Neural cell (in vitro differentiated cells): ENCODE measurements at regions not wholly inside any gene's neighbourhood (a gene's known extent, or its start where the extent isn't known, plus 50 kb on each side); places are given as distances from the start of the nearest gene placed in this dataset.

Source experiments
- H2AFZ ChIP-seq: fragments of 200-600, 300-800 bp; sonication (generic), shearing (Covaris generic); 2 replicates; pipeline ENCODE4 v1.6.0; 2014; ENCODE audit warnings: low read depth, mild to moderate bottlenecking, antibody characterized with exemption, low read length, moderate library complexity
- H3F3A ChIP-seq: fragments of 200-600 bp; shearing (Covaris generic); 2 replicates; pipeline ENCODE4 v1.6.1; 2016; ENCODE audit warnings: mild to moderate bottlenecking, moderate library complexity, mixed read lengths, antibody characterized with exemption, low read length; ENCODE audit not compliant: insufficient read depth, poor library complexity, severe bottlenecking
- H3K27ac ChIP-seq: fragments of 200-600, 300-800 bp; sonication (generic), shearing (Covaris generic); 2 replicates; pipeline ENCODE4 v1.5.1; 2014; ENCODE audit warnings: mild to moderate bottlenecking, low read length, moderate library complexity
- H3K27me3 ChIP-seq: fragments of 300-800, 200-600 bp; sonication (generic), shearing (Covaris generic); 2 replicates; pipeline ENCODE4 v1.6.0; 2014; ENCODE audit warnings: mild to moderate bottlenecking, low read depth, low read length, moderate library complexity; ENCODE audit not compliant: insufficient read depth
- H3K36me3 ChIP-seq: fragments of 300-800, 200-600 bp; sonication (generic), shearing (Covaris generic); 2 replicates; pipeline ENCODE4 v1.5.1; 2014; ENCODE audit warnings: mild to moderate bottlenecking, antibody characterized with exemption, low read length, moderate library complexity; ENCODE audit not compliant: insufficient read depth
- H3K4me2 ChIP-seq: fragments of 300-800, 200-600 bp; sonication (generic), shearing (Covaris generic); 2 replicates; pipeline ENCODE4 v1.6.0; 2014; ENCODE audit warnings: mild to moderate bottlenecking, low read length
- H3K4me3 ChIP-seq: fragments of 300-800, 200-600 bp; sonication (generic), shearing (Covaris generic); 2 replicates; pipeline ENCODE4 v1.5.1; 2014; ENCODE audit warnings: mild to moderate bottlenecking, low read length, moderate library complexity
- H3K79me2 ChIP-seq: fragments of 200-600 bp; shearing (Covaris generic); replicated peaks from 2 replicates; pipeline ENCODE4 v1.6.0; 2014; ENCODE audit warnings: mild to moderate bottlenecking, low read length, moderate library complexity; ENCODE audit not compliant: insufficient read depth
- H3K9ac ChIP-seq: fragments of 300-800, 200-600 bp; sonication (generic), shearing (Covaris generic); 2 replicates; pipeline ENCODE4 v1.6.1; 2016; ENCODE audit warnings: mild to moderate bottlenecking, low read length, mixed read lengths
- H3K9me2 ChIP-seq: fragments of 200-600 bp; shearing (Covaris generic); 2 replicates; pipeline ENCODE4 v1.6.1; 2016; ENCODE audit warnings: mild to moderate bottlenecking, low read length, mixed read lengths; ENCODE audit not compliant: insufficient read depth
- H3K9me3 ChIP-seq: fragments of 200-600, 300-800 bp; sonication (generic), shearing (Covaris generic); 2 replicates; pipeline ENCODE4 v1.6.1; 2016; ENCODE audit warnings: mild to moderate bottlenecking, mixed run types, low read length, moderate library complexity, mixed read lengths
- H4K20me1 ChIP-seq: fragments of 200-600 bp; shearing (Covaris generic); 2 replicates; pipeline ENCODE4 v1.6.1; 2016; ENCODE audit warnings: mild to moderate bottlenecking, mixed run types; ENCODE audit not compliant: insufficient read depth
- CTCF ChIP-seq: fragments of 450-650 bp; IDR thresholded peaks from 2 replicates; pipeline ENCODE4 v1.5.1; 2014; ENCODE audit warnings: antibody characterized with exemption, mild to moderate bottlenecking, moderate library complexity; ENCODE audit not compliant: poor library complexity, severe bottlenecking
- EP300 ChIP-seq: fragments of 450-650 bp; conservative IDR thresholded peaks from 2 replicates; pipeline ENCODE4 v1.6.1; 2014; ENCODE audit warnings: antibody characterized with exemption, mild to moderate bottlenecking, moderate library complexity; ENCODE audit not compliant: poor library complexity, severe bottlenecking
- EZH2 ChIP-seq: fragments of 200-600, 300-800 bp; shearing (Covaris generic), sonication (generic); IDR thresholded peaks from 2 replicates; pipeline ENCODE4 v1.6.1; 2014; ENCODE audit warnings: antibody characterized with exemption, low read length, borderline replicate concordance, mild to moderate bottlenecking; ENCODE audit not compliant: insufficient read depth, poor library complexity, severe bottlenecking
- MXI1 ChIP-seq: fragments of 450-650 bp; conservative IDR thresholded peaks from 2 replicates; pipeline ENCODE4 v1.6.1; 2014; ENCODE audit warnings: antibody characterized with exemption, mild to moderate bottlenecking; ENCODE audit not compliant: poor library complexity, severe bottlenecking
- POLR2AphosphoS5 ChIP-seq: IDR thresholded peaks from 2 replicates; pipeline ENCODE4 v1.6.1; 2012
- RAD21 ChIP-seq: fragments of 450-650 bp; conservative IDR thresholded peaks from 2 replicates; pipeline ENCODE4 v1.6.1; 2014; ENCODE audit warnings: antibody characterized with exemption, mild to moderate bottlenecking, moderate library complexity
- REST ChIP-seq: IDR thresholded peaks from 2 replicates; pipeline ENCODE4 v1.6.1; 2012; ENCODE audit warnings: borderline replicate concordance
- SMC3 ChIP-seq: fragments of 450-650 bp; conservative IDR thresholded peaks from 2 replicates; pipeline ENCODE4 v1.6.1; 2014; ENCODE audit warnings: antibody characterized with exemption, mild to moderate bottlenecking, moderate library complexity; ENCODE audit not compliant: poor library complexity
- TAF1 ChIP-seq: IDR thresholded peaks from 2 replicates; pipeline ENCODE4 v1.6.1; 2012; ENCODE audit warnings: low read depth

GRCh38 chr2:5507367-5507766 is 184.8 kb upstream of the SOX11 start:
- no peaks in the 10 kb centered on the region for H3K9me2 ChIP-seq
- H3K79me2 ChIP-seq: no peaks in the 10 kb centered on the region
- H3F3A ChIP-seq: no peaks in the 10 kb centered on the region
- no peak overlapping the region for H3K4me2 ChIP-seq
- no peak overlapping the region for H3K4me3 ChIP-seq
- no peak for TF ChIP-seq EZH2
- TF ChIP-seq MXI1: no peak
- TF ChIP-seq CTCF: no peak
- no peak for TF ChIP-seq RAD21
- no peak for TF ChIP-seq REST
- TF ChIP-seq EP300: no peak
- no peak for TF ChIP-seq SMC3
- TF ChIP-seq TAF1: no peak
- no peak for TF ChIP-seq POLR2AphosphoS5
- no peak overlapping the region for H2AFZ ChIP-seq
- no peak overlapping the region for H3K9ac ChIP-seq
- H3K27ac ChIP-seq: no peak overlapping the region
- H3K36me3 ChIP-seq: no peaks in the 10 kb centered on the region
- H3K27me3 ChIP-seq: no peaks in the 10 kb centered on the region
- no peaks in the 10 kb centered on the region for H3K9me3 ChIP-seq
- H4K20me1 ChIP-seq: no peaks in the 10 kb centered on the region

- Histone ChIP-seq H3K36me3 (no peaks in the 10 kb centered on the region), H3K9me2 (no peaks in the 10 kb centered on the region), H3K27me3 (no peaks in the 10 kb centered on the region), H3F3A (no peaks in the 10 kb centered on the region), H4K20me1 (no peaks in the 10 kb centered on the region), H3K4me2 (no peak overlapping the region), H3K9me3 (no peaks in the 10 kb centered on the region), H3K9ac (no peak overlapping the region), H3K27ac (no peak overlapping the region), H3K79me2 (no peaks in the 10 kb centered on the region), H2AFZ (no peak overlapping the region), H3K4me3 (no peak overlapping the region)
- TF ChIP-seq MXI1 (no peak), TAF1 (no peak), RAD21 (no peak), CTCF (no peak), SMC3 (no peak), POLR2AphosphoS5 (no peak), EZH2 (no peak), REST (no peak), EP300 (no peak)
These were observed 182.8 kb upstream of the SOX11 start for GRCh38 chr2:5509362-5509761.
